NCI-H82 treated with DMSO at 0.1 percent for 48 hours (cell line): ENCODE measurements at regions not wholly inside any gene's neighbourhood (a gene's known extent, or its start where the extent isn't known, plus 50 kb on each side); places are given as distances from the start of the nearest gene placed in this dataset.
A peak's percentile ranks its signal among the peaks of the same experiment; 100 is the strongest.

Experiments used
- DNase-seq: peaks from one replicate; lab custom pipeline; 2025; ENCODE audit not compliant: unreplicated experiment; lab: John Stamatoyannopoulos, UW

DNA sequence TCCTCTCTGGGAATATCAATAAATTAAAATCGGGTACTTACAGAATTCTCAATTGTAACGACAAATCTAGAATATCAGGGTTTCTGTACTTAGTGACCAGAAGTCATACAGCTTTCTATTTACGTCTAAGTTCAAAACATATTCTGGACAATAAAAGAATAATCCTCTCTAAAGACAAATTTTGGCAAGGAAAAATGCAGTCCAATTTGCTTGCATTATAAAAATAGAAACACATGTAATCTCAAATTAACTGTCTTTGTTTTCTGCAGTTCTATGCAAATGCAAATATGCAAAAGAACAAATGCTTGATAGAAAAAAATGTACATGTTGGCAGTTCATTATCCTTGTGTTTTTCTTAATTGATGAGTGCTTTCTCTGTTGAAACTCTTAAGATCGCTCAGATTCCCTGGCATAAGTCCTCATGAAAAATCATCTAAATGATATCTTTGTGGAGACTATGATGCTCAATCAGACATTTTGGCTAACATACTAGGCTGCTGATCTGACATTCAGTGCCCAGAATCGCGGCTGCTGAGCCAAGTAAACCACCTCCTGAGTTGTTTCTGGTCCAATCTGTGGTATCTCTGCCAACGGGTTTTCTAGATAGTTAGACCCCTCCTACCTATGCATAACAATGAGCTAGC is 990.1 kb upstream of the C9orf72 start:
- DNase-seq: no peak

DNA sequence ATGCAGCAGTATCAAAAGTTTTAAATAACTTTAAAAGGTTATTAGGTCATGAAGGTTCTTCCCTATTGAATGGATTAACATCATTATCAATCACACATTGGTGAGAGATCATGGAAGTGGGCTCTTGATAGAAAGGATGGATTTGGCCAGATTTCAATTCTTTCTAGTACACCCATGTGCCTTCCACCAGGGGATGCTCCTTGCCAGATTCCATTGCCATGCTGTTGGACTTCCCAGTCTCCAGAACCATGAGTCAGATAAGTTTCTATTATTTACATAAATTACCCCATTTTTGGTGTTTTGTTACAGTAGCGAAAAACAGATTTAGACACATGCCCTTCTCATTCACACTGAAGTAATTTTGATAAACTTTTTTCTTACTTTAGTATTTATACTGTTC is 1010.6 kb upstream of the C9orf72 start:
- no peak for DNase-seq

DNA sequence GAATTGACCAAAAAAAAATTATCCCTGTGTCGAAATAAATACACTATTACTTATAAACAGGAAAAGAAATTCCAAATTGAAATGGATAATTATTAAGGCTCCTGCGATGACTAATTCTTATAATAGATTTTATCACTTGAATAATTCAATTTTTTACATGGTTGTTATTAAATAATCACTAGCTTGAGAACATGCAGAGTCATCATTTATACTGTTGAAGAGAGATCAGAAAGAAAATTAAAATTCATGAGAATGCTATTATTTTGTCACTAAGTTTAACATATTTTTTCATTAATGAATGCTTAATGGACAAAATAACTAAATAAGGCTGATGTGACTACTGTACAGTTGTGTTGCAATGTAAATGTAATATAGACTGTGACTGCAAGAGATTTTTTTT is 1011.3 kb upstream of the C9orf72 start:
- DNase-seq: no peak

DNA sequence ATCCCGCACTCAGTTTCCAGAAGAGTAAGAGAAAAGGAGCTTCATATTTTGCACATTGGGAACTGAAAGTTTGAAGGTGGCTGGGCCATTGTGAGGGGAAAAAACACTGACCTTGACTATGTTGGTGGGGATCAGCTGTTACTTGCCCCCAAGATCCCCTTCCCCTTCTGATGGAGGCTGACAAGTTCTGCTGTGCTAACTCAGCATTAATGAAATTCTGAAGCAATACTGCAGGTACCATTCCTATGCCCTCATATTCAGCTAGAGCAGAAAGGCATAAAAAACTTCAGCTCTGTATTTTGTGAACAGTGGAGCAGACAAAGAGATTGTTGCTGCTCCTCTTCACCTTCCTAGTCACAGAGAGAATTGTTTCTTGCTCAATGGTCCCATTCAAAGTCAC is 1013.8 kb upstream of the C9orf72 start:
- no peak for DNase-seq

DNA sequence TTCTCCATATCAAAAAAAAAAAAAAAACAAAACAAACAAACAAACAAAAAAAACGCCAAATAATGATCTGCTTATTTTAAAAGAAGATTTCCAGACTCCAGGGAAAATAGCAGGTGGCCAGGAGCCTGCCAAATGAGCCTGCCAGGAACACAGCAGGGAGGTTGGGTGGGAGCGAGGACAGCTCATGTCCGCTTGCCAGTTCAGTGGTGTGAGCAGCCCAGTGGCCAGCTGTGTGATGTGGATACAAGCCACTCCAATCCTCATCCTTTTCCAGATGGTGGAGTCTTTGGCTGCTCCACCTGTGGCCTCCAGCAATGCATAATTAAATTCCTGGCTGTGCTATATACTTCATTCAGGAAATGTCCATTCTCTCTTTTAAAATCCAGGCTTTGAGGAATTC is 1025.1 kb upstream of the C9orf72 start:
- DNase-seq: no peak

DNA sequence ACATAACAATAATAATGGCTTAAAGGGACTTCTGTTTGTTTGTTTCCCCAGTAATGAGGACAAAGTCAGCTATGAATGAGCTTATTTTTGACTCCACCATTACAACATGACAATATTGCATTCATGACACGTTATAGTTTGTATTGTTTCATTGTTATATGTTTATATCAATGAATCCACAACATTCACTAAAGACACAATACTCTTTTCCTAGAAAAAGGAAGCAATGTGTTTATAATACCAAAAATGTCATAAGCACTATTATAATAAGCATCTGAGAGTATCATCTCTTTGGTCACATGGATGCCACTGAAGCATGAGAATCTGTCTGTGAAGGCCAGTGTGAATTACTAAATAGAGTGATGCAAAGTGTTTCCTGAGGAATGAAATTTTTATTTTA is 1026.9 kb upstream of the C9orf72 start:
- no peak for DNase-seq

DNA sequence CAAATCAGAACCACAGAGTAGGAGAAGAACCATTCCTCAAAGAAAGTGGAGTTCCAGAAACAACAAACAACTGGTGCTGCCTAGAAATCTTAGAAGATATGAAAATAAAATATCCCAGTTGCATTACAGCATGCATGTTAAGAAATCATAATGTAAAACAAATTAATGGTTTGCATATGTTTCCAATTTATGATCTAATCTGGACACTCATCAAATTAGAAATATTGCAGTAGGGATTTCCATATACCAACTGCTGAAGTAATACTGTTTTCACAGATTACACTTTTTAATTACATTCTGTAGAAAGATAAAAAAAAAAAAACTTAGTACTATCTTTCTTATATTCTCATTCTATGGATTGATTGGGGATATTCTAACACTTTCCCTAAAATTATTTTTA is 1034.6 kb upstream of the C9orf72 start:
- DNase-seq: no peak

DNA sequence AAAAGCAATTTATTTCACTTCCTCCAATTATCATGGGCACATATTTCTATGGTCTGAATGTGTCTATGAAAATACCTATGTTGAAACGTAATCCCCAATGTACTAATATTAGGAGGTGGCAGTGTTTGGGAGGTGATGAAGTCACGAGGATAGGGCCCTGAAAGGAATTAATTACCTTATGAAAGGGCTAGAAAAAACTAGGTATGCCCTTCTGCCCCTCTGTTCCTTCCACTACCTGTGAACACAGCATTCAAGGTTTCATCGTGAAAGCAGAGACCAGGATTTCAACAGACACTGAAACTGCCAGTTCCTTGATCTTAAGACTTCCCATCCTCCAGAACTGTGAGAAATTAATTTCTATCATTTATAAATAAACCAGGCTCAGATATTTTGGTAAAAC is 1037.1 kb upstream of the C9orf72 start:
- no peak for DNase-seq

DNA sequence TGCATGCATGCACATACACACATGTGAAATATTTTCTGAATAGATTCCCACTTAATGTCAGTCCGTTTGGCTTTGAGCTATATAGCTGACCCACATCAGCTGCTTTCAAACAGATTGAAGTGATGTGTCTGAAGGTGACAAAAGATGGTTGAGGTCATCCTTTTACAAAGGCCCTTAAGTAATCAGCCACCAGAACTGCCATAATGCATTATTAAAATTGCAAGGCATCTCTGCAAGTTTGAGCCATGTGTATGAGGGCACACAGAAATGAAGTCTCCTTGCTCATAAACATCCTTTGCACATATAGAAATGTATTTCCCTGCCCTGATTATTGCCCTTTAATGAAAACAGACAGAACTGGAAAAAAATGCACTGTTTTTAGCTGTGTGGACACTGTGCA is 1043.0 kb upstream of the C9orf72 start:
- no peak for DNase-seq

DNA sequence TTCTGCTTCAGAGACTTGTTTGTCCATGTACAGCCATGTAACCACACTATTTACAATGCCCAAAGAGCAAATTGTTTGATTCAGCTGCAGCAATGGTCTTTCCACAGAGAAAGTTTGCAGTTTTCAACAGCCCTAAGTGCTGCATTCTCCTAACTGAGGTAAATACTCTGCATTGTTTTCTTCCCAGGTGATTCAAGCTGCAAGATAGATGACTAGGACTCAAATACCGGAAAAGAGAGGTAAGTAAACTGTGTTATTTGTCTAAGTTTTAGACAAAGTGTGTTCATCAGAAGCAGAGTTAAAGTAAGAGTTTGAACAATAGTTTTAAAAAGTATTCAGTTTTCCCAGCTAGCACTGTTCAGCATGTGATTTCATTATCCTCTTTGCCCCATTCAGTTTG is 1046.7 kb upstream of the C9orf72 start:
- no peak for DNase-seq

DNA sequence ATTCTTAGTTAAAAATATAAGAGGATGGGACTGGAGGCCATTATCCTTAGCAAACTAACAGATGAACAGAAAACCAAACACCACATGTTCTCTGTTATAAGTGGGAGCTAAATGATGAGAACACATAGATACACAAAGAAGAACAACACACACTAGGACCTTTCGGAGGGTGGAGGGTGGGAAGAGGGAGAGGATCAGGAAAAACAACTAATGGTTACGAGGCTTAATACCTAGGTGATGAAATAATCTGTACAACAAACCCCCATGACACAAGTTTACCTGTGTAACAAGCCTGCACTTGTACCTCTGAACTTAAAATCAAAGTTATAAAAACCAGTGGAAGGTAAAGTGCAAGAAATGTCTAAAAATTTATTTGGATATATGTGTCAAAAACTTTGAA is 1047.4 kb upstream of the C9orf72 start:
- DNase-seq: no peak

DNA sequence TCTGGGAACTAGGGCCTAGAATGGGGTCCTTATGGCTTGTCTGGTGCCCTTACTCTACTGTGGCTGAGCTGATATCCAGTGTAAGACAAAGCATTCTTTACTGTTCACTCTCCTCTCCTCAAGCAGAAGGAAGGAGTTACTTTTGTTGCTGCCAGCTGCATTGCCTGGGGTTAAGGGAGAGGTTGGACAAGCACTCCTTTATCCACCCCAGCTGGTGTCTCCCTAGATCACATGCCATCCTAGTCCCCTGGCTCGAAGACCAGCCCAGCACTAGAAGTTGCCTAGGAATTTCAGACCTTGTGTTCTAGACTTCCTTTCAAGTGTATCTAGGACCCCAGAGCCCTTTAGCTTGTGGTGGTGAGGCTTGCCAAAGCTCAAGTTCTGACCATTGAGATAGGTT is 1051.5 kb upstream of the C9orf72 start:
- DNase-seq: no peak

DNA sequence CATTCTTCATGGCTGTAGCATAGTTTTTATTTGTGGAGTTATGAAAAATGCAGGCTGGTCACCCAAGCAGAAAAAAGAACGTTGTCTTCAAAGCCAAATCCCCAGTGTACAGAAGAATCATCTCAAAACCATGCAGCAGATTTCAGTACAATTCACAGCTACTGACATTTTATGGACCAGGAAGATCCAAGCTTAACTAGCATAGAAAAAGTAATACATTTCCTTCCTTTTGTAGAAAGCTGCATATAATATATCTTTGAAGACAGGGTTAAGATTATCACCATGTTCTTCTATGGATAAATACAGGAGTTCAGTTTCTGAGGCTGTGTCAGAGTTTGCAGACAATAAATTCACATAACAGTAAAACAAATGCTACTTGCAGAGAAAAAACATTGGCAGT is 1054.8 kb upstream of the C9orf72 start:
- no peak for DNase-seq

DNA sequence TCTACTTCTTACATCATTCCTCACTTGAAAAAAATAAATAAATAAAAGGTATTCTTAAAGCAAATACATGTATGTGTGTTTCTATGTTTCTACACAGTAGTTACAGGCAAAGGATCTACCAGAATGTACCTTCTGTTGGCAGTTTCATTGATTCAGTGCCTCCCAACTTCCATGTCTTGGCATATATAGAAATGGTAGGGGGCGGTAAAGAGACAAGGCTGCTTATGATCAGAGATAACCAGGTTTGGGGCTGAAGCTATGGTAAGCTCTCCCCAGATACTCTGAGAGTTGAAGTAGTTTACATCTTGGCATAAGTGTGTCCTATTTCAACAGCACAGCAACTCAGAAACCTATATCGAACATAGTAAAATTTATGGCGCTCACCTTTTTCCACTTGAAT is 1075.4 kb upstream of the C9orf72 start:
- DNase-seq: peak; percentile 1

DNA sequence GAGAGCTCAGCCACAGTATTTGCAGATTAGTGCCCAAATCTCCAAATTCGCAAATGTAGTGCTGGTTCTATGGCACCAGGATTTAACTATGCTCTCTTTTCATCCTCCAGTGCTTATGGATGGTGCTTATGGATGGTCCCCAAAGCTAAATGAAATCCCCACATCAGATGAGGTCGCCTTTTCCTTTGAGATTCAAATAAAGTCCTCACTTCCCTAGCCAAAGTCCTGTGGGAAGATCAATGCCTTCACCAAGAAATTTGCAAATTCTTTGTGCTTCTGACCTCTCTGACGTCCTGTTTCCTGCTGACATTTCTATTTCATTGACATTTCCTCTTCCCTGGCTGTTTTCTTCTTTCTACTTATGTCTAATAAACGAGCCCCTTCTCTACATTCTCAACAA is 1077.0 kb upstream of the C9orf72 start:
- no peak for DNase-seq

DNA sequence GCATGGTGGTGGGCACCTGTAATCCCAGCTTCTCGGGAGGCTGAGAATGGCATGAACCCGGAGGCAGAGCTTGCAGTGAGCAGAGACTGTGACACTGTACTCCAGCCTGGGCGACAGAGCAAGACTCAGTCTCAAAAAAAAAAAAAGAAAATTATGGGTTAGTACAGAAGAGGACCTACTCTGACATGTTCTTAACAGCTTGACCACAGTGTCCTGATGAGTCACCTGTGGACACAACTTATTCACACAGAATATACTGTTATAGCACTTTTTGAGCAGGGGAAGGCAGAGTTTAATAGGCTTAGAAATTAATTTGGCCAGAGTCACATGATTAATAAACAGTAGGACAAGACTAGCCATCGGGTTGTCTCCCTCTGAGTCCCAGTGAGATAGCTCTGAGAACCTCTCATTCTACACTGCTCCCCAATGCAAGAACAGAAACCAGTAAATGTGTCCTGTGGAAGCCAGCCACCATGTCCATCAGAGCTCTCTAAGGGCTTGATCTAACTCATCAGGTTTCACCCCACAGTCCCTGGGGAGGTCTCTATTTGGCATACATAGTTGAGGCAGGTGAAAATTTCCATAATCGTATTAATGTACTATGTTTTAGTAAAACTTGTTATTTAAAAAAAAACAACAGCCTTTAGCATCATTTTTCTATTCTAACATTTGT is 1077.9 kb upstream of the C9orf72 start:
- no peak for DNase-seq

DNA sequence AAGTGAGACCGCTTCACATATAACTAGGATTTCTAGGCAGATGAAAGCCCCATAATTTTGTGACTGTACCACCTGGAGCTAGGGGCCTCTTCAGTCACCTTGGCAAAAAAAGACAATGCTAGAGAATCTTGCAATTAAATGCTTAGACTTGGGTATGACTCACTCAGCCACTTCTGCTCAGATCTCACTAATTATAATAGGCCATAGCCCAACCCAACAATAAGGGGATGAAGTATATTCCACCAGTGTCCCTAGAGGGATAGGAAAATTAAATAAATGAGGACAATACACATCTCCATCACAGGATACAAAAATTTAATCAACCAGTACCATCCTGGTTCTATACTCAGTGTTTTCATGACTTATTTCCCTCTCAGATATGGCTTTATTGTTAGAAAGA is 1079.9 kb upstream of the C9orf72 start:
- no peak for DNase-seq

DNA sequence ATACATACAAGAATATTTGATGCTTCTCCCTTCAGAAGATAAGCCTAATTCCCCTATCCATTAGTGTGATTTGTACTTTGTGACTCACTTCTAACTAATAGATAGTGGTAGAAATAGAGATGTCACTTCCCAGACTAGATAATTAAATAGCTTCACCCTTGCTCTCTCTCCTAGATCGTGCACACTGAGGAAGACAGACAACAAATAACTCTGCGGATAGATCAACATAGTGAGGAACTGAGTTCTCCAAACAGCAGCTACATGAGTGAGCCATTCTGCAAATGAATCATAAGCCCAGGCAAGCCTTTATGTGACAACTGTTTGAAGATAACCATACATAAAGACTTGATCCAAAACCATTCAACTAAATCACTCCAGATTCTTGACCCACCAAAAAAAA is 1083.4 kb upstream of the C9orf72 start:
- no peak for DNase-seq

DNA sequence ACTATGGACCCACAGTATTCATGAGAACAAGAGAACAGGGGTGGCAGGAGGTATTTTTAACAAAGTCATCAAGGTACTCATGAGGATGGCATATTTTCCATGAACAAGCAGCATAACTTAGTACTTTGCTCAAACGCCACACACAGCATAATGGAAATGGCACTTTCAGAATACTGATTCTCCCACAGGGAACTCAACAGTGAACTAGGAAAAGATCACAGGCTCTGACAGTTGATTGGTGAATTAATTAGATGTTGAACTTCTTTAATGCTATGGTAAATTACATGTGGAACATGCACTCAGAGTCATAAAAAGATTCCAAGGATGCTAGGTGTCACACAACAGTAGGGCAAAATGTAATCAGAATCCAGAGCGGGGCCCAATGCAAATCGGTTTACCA is 1088.6 kb upstream of the C9orf72 start:
- no peak for DNase-seq

DNA sequence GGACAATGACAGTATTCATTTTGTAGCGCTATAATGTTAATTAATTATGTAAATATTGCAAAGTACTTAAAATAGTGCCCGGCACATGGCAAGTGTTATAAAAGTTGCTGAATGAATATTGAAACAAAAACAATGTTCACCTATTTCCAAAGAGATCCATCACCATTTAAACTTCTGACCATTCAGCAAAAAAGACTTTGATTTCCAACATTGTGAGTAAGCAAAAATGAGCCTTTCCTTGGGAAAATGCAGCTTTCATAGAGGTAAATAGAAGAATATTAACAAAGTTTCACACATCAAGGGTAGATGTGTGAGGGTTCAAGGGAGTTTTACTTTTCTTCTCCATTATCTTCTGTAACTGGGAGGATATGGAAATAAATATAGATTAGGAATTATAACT is 1089.4 kb upstream of the C9orf72 start:
- no peak for DNase-seq

DNA sequence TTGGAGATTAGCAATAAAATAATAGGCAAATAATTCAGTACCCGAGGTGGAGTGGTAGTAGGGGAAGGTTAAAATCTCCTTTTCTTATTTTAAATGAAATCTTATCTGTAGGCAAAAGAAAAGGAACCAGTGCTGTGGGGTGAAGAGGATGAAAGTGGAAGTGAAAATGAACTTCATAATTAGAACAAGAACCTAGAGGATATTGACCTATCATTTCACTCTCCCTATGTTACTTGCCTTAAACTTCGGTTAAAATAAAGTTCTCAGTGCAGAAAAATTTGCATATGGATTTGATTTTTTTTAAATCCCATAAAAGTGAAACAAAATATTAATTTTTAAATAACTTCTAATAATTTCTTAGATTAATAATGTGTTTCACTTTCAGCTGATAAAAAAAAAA is 1094.9 kb upstream of the C9orf72 start:
- DNase-seq: no peak

DNA sequence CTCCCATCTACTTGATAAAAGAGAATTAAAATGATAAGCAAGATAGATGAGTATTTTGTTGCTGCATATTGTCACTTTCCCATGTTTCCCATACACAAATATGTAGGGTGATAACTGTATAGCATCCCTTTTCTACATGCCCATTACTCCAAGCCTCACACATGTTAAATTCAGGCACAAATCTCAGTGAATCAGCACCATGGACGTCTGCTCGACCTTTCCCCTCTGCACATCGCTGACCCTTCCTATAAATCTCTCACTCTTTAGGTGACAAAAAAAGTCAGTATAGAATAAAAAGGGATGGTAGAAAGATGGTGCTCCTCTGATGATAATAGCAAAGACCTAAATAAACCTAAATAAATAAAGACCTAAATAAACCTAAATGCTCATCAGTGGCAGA is 1097.7 kb upstream of the C9orf72 start:
- DNase-seq: no peak

DNA sequence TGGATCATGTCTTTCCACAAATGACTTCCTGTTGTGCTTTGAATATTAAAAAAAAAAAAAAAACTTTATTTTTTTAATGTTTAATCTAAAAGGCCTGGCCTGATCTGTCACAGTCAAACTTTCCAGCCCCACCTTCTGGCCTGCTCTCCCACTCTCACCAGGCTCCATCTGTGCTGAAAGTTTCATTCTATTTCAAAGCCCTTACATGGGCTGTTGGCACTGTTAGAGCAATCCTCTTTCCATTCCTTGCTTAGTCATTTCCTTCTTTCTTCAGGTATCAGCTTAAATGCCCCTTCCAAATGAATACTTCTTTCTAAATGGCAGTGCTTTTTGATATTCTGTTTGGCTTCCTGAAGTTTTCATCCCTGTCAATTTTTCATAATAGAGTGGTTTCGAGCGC is 1104.8 kb upstream of the C9orf72 start:
- DNase-seq: no peak
